PC-3 (cell line): ENCODE measurements at regions not wholly inside any gene's neighbourhood (a gene's known extent, or its start where the extent isn't known, plus 50 kb on each side); places are given as distances from the start of the nearest gene placed in this dataset.

Experiments used
- ATAC-seq: fragments of 200-7000 bp; cut with Tn5 transposase; 2 replicates; pipeline ENCODE4 v1.9.1; 2020; ENCODE audit warnings: mild to moderate bottlenecking, moderate library complexity
- BruUV-seq: library from RNA; stranded (reverse); fragments of 400-500 nt; replicated peaks from 2 replicates; lab custom pipeline; 2021; lab: Mats Ljungman, UMichigan
- CTCF ChIA-PET: fragments of 300-600 bp; sonication (Branson Sonifier 250); formaldehyde crosslinking; loops from one replicate; lab custom pipeline; 2022; ENCODE audit warnings: antibody characterized with exemption; lab: Charles Lee
- POLR2A ChIA-PET: fragments of 300-600 bp; sonication (Branson Sonifier 250); formaldehyde crosslinking; loops from one replicate; lab custom pipeline; 2022; ENCODE audit warnings: antibody characterized with exemption; ENCODE audit not compliant: unreplicated experiment; lab: Charles Lee
- DNase-seq: peaks from one replicate; pipeline ENCODE4 v3.0.0-alpha.2; 2015
- H2AFZ ChIP-seq: fragments of 300-600 bp; sonication (generic); 2 replicates; pipeline ENCODE4 v1.6.0; 2016; ENCODE audit warnings: antibody characterized with exemption, low read length
- H3F3A ChIP-seq: fragments of 300-600 bp; sonication (generic); one replicate; pipeline ENCODE4 v1.6.0; 2017; ENCODE audit warnings: antibody characterized with exemption, low read length, control low read depth, mild to moderate bottlenecking; ENCODE audit not compliant: unreplicated experiment
- H3K27ac ChIP-seq: fragments of 300-600 bp; sonication (generic); 2 replicates; pipeline ENCODE4 v1.5.1; 2016; ENCODE audit warnings: mild to moderate bottlenecking, low read length
- H3K27me3 ChIP-seq: fragments of 300-600 bp; sonication (generic); 2 replicates; pipeline ENCODE4 v1.6.1; 2016; ENCODE audit warnings: low read length, mixed read lengths
- H3K36me3 ChIP-seq: fragments of 300-600 bp; sonication (generic); 2 replicates; pipeline ENCODE4 v1.6.1; 2016; ENCODE audit warnings: low read depth, mixed run types, low read length, mixed read lengths
- H3K4me1 ChIP-seq: fragments of 300-600 bp; sonication (generic); 2 replicates; pipeline ENCODE4 v1.5.1; 2016; ENCODE audit warnings: low read length; ENCODE audit not compliant: insufficient read depth
- H3K4me2 ChIP-seq: fragments of 300-600 bp; sonication (generic); 2 replicates; pipeline ENCODE4 v1.6.0; 2016; ENCODE audit warnings: low read length
- H3K4me3 ChIP-seq: fragments of 300-600 bp; sonication (generic); 2 replicates; pipeline ENCODE4 v1.5.1; 2016; ENCODE audit warnings: mild to moderate bottlenecking, low read length, mixed read lengths
- H3K79me2 ChIP-seq: fragments of 300-600 bp; sonication (generic); 2 replicates; pipeline ENCODE4 v1.6.1; 2017; ENCODE audit warnings: low read length, mixed read lengths
- H3K9ac ChIP-seq: fragments of 300-600 bp; sonication (generic); 2 replicates; pipeline ENCODE4 v1.6.0; 2016; ENCODE audit warnings: mild to moderate bottlenecking, low read length
- H3K9me2 ChIP-seq: fragments of 300-600 bp; sonication (generic); replicated peaks from 2 replicates; pipeline ENCODE4 v1.6.1; 2016; ENCODE audit warnings: mixed run types, low read length, mixed read lengths
- H3K9me3 ChIP-seq: fragments of 300-600 bp; sonication (generic); 2 replicates; pipeline ENCODE4 v1.6.1; 2016; ENCODE audit warnings: low read length, mixed read lengths
- H4K20me1 ChIP-seq: fragments of 300-600 bp; sonication (generic); 2 replicates; pipeline ENCODE4 v1.6.1; 2016; ENCODE audit warnings: low read length, mixed read lengths
- CTCF ChIP-seq: fragments of 300-600 bp; sonication (generic); conservative IDR thresholded peaks from 2 replicates; pipeline ENCODE4 v1.5.1; 2017; ENCODE audit warnings: antibody characterized with exemption, low read depth, mild to moderate bottlenecking, low read length
- EZH2 ChIP-seq: fragments of 300-600 bp; sonication (generic); IDR thresholded peaks from one replicate; pipeline ENCODE4 v1.6.1; 2017; ENCODE audit warnings: antibody characterized with exemption, mild to moderate bottlenecking, low read length; ENCODE audit not compliant: unreplicated experiment
- EZH2phosphoT487 ChIP-seq: fragments of 300-600 bp; sonication (generic); IDR thresholded peaks from 2 replicates; pipeline ENCODE4 v1.6.1; 2018; ENCODE audit warnings: mild to moderate bottlenecking, antibody characterized with exemption, low read length, borderline replicate concordance
- intact Hi-C: fragments of 100-400 bp; cut with micrococcal nuclease; formaldehyde crosslinking; loops from 2 replicates; pipeline ENCODE4 v1.9.0; 2023

- POLR2A ChIA-PET: no interaction called here
Measured at GRCh38 chr7:46611508-46611907, 690.4 kb upstream of the IGFBP3 start.

GRCh38 chr7:46610746-46611145 lies 689.7 kb upstream of the IGFBP3 start:
- no peak overlapping the region for H3K27ac ChIP-seq
- H3K4me1 ChIP-seq: no peaks in the 10 kb centered on the region
- BruUV-seq: no TSS peak
- ChIA-PET POLR2A (no interaction called here), CTCF (no interaction called here)
- H3K9ac ChIP-seq: no peak overlapping the region
- intact Hi-C loops: no loop called here
- H3K9me3 ChIP-seq: no peaks in the 10 kb centered on the region
- H3K79me2 ChIP-seq: no peaks in the 10 kb centered on the region
- H3K9me2 ChIP-seq: no peaks in the 10 kb centered on the region
- no peaks in the 10 kb centered on the region for H3K36me3 ChIP-seq
- no peaks in the 10 kb centered on the region for H4K20me1 ChIP-seq
- no peak for DNase-seq
- H3K4me2 ChIP-seq: no peak overlapping the region
- H3K4me3 ChIP-seq: no peak overlapping the region
- no peaks in the 10 kb centered on the region for H3K27me3 ChIP-seq
- no peak for TF ChIP-seq CTCF
- TF ChIP-seq EZH2: no peak
- TF ChIP-seq EZH2phosphoT487: no peak
- H3F3A ChIP-seq: no peaks in the 10 kb centered on the region
- no peak for ATAC-seq
- H2AFZ ChIP-seq: no peak overlapping the region

More at GRCh38 chr7:46611508-46611907, 690.4 kb upstream of the IGFBP3 start:
- ATAC-seq: no peak
- no peaks in the 10 kb centered on the region for H3K4me1 ChIP-seq
- no peak overlapping the region for H3K9ac ChIP-seq
- no peaks in the 10 kb centered on the region for H3K79me2 ChIP-seq
- H3K9me2 ChIP-seq: no peaks in the 10 kb centered on the region
- intact Hi-C loops: no loop called here
- no peak overlapping the region for H2AFZ ChIP-seq
- CTCF ChIA-PET: no interaction called here
- TF ChIP-seq CTCF (no peak), EZH2phosphoT487 (no peak), EZH2 (no peak)
- no peak overlapping the region for H3K4me3 ChIP-seq
- no TSS peak for BruUV-seq
- DNase-seq: no peak
- no peaks in the 10 kb centered on the region for H3K36me3 ChIP-seq
- no peak overlapping the region for H3K27ac ChIP-seq
- no peaks in the 10 kb centered on the region for H3K27me3 ChIP-seq
- no peaks in the 10 kb centered on the region for H4K20me1 ChIP-seq
- H3K9me3 ChIP-seq: no peaks in the 10 kb centered on the region
- H3K4me2 ChIP-seq: no peak overlapping the region
- H3F3A ChIP-seq: no peaks in the 10 kb centered on the region

GRCh38 chr7:46607176-46607575 lies 686.1 kb upstream of the IGFBP3 start:
- BruUV-seq: no TSS peak
- POLR2A ChIA-PET: no interaction called here
- DNase-seq: no peak

More at GRCh38 chr7:46607176-46607575, 686.1 kb upstream of the IGFBP3 start:
- CTCF ChIA-PET: no interaction called here
- Histone ChIP-seq H3K27me3 (no peaks in the 10 kb centered on the region), H3K27ac (no peak overlapping the region), H3K9ac (no peak overlapping the region), H3K36me3 (no peaks in the 10 kb centered on the region), H3K4me1 (no peaks in the 10 kb centered on the region), H3K79me2 (no peaks in the 10 kb centered on the region), H3K9me3 (no peaks in the 10 kb centered on the region), H2AFZ (no peak overlapping the region), H3K4me3 (no peak overlapping the region), H3K9me2 (no peaks in the 10 kb centered on the region), H3K4me2 (no peak overlapping the region), H4K20me1 (no peaks in the 10 kb centered on the region), H3F3A (no peaks in the 10 kb centered on the region)
- intact Hi-C loops: no loop called here
- no peak for TF ChIP-seq CTCF
- TF ChIP-seq EZH2phosphoT487: no peak
- TF ChIP-seq EZH2: no peak
- no peak for ATAC-seq
